ENCODE measurements at regions not wholly inside any gene's neighbourhood (a gene's known extent, or its start where the extent isn't known, plus 50 kb on each side); places are given as distances from the start of the nearest gene placed in this dataset.

GRCh38 chr7:132630834-132631233, 54.6 kb upstream of the PLXNA4 start:
- no peak for TF ChIP-seq EZH2phosphoT487 (IDR thresholded peaks at IDR 0.05; ENCODE audit: low read length)
- TF ChIP-seq CTCF (IDR thresholded peaks at IDR 0.05; ENCODE audit: low read length): no peak
- no peak for TF ChIP-seq EZH2 (optimal IDR thresholded peaks at IDR 0.05; ENCODE audit: low read depth, low read length)
- Histone ChIP-seq H3K4me2 (ENCODE audit: low read depth, low read length) (no peak overlapping the region), H3K4me3 (ENCODE audit: low read length) (no peak overlapping the region), H3K27ac (ENCODE audit: low read length) (no peak overlapping the region), H3K36me3 (replicated peaks; ENCODE audit: insufficient read depth, low read length) (no peaks in the 10 kb centered on the region), H3K9ac (ENCODE audit: low read length) (no peak overlapping the region), H3K9me2 (replicated peaks; ENCODE audit: insufficient read depth, low read length) (no peaks in the 10 kb centered on the region), H3K9me3 (replicated peaks; ENCODE audit: insufficient read depth, low read length) (no peaks in the 10 kb centered on the region), H2AFZ (ENCODE audit: low read length) (no peak overlapping the region), H4K20me1 (ENCODE audit: insufficient read depth, low read length) (no peaks in the 10 kb centered on the region), H3F3A (ENCODE audit: insufficient read depth, low read length) (no peaks in the 10 kb centered on the region), H3K27me3 (replicated peaks; ENCODE audit: insufficient read depth, low read length) (no peaks in the 10 kb centered on the region), H3K79me2 (ENCODE audit: low read length) (no peaks in the 10 kb centered on the region), H3K4me1 (ENCODE audit: low read length) (no peaks in the 10 kb centered on the region)
- DNase-seq: no peak

Measured in MM.1S (cell line).